H9 (cell line): ENCODE measurements at regions not wholly inside any gene's neighbourhood (a gene's known extent, or its start where the extent isn't known, plus 50 kb on each side); places are given as distances from the start of the nearest gene placed in this dataset.

Experiments
- DNase-seq: peaks from one replicate; pipeline ENCODE4 v3.0.0-alpha.2; 2017
- H2AFZ ChIP-seq: one replicate; pipeline ENCODE4 v1.6.1; 2013; ENCODE audit warnings: mild to moderate bottlenecking, low read length, control low read depth, moderate library complexity
- H2AK5ac ChIP-seq: 2 replicates; pipeline ENCODE4 v1.6.1; 2013; ENCODE audit warnings: low read length, control low read depth, mixed read lengths; ENCODE audit not compliant: insufficient read length
- H2BK120ac ChIP-seq: one replicate; pipeline ENCODE4 v1.6.1; 2013; ENCODE audit warnings: low read depth, mild to moderate bottlenecking, low read length, control low read depth, inconsistent platforms; ENCODE audit not compliant: poor library complexity, severe bottlenecking
- H2BK12ac ChIP-seq: 2 replicates; pipeline ENCODE4 v1.6.1; 2013; ENCODE audit warnings: low read length, control low read depth, mixed read lengths, low read depth; ENCODE audit not compliant: insufficient read length
- H2BK15ac ChIP-seq: 2 replicates; pipeline ENCODE4 v1.6.1; 2013; ENCODE audit warnings: low read depth, low read length, control low read depth
- H2BK20ac ChIP-seq: one replicate; pipeline ENCODE4 v1.6.1; 2013; ENCODE audit warnings: low read depth, mild to moderate bottlenecking, low read length, control low read depth, inconsistent platforms; ENCODE audit not compliant: poor library complexity, severe bottlenecking
- H2BK5ac ChIP-seq: 2 replicates; pipeline ENCODE4 v1.6.1; 2013; ENCODE audit warnings: low read length, control low read depth, mixed read lengths; ENCODE audit not compliant: insufficient read length
- H3K14ac ChIP-seq: 2 replicates; pipeline ENCODE4 v1.6.1; 2013; ENCODE audit warnings: low read length, control low read depth; ENCODE audit not compliant: insufficient read depth
- H3K18ac ChIP-seq: 2 replicates; pipeline ENCODE4 v1.6.1; 2013; ENCODE audit warnings: low read depth, mild to moderate bottlenecking, mixed read lengths, low read length, control low read depth; ENCODE audit not compliant: insufficient read length
- H3K23ac ChIP-seq: 2 replicates; pipeline ENCODE4 v1.6.1; 2013; ENCODE audit warnings: low read length, control low read depth, mixed read lengths, low read depth; ENCODE audit not compliant: insufficient read length
- H3K23me2 ChIP-seq: 2 replicates; pipeline ENCODE4 v1.6.1; 2013; ENCODE audit warnings: low read depth, mild to moderate bottlenecking, mixed read lengths, low read length, control low read depth; ENCODE audit not compliant: insufficient read length, poor library complexity, severe bottlenecking
- H3K27ac ChIP-seq: 2 replicates; pipeline ENCODE4 v1.5.1; 2013; ENCODE audit warnings: low read length, control low read depth, mixed read lengths, low read depth; ENCODE audit not compliant: insufficient read length
- H3K27me3 ChIP-seq: 2 replicates; pipeline ENCODE4 v1.6.1; 2013; ENCODE audit warnings: low read length, control low read depth, inconsistent platforms; ENCODE audit not compliant: insufficient read depth
- H3K4ac ChIP-seq: 2 replicates; pipeline ENCODE4 v1.6.1; 2013; ENCODE audit warnings: low read depth, mild to moderate bottlenecking, control low read depth, inconsistent platforms, low read length, moderate library complexity
- H3K4me1 ChIP-seq: 2 replicates; pipeline ENCODE4 v1.6.1; 2013; ENCODE audit warnings: low read length, control low read depth, inconsistent platforms; ENCODE audit not compliant: insufficient read depth
- H3K4me2 ChIP-seq: 2 replicates; pipeline ENCODE4 v1.6.1; 2013; ENCODE audit warnings: low read length, control low read depth, mixed read lengths; ENCODE audit not compliant: insufficient read length, insufficient read depth
- H3K56ac ChIP-seq: 2 replicates; pipeline ENCODE4 v1.6.1; 2013; ENCODE audit warnings: low read depth, mild to moderate bottlenecking, mixed read lengths, low read length, control low read depth; ENCODE audit not compliant: insufficient read length
- H3K79me1 ChIP-seq: 2 replicates; pipeline ENCODE4 v1.6.1; 2013; ENCODE audit warnings: low read depth, mild to moderate bottlenecking, moderate library complexity, low read length, control low read depth, inconsistent platforms; ENCODE audit not compliant: insufficient read depth, poor library complexity, severe bottlenecking
- H3K79me2 ChIP-seq: 2 replicates; pipeline ENCODE4 v1.6.1; 2013; ENCODE audit warnings: low read length, control low read depth, inconsistent platforms; ENCODE audit not compliant: insufficient read depth
- H3K9ac ChIP-seq: 2 replicates; pipeline ENCODE4 v1.6.1; 2013; ENCODE audit warnings: low read length, control low read depth, mixed read lengths; ENCODE audit not compliant: insufficient read length; ENCODE audit errors: extremely low read depth
- H3K9me3 ChIP-seq: one replicate; pipeline ENCODE4 v1.6.1; 2013; ENCODE audit warnings: low read depth, low read length, inconsistent platforms; ENCODE audit not compliant: control insufficient read depth
- H3T11ph ChIP-seq: one replicate; pipeline ENCODE4 v1.6.1; 2013; ENCODE audit warnings: mild to moderate bottlenecking, low read length, control low read depth, inconsistent platforms
- H4K20me1 ChIP-seq: one replicate; pipeline ENCODE4 v1.6.1; 2013; ENCODE audit not compliant: control insufficient read depth, insufficient read length, insufficient read depth
- H4K5ac ChIP-seq: 2 replicates; pipeline ENCODE4 v1.6.1; 2013; ENCODE audit warnings: low read depth, mild to moderate bottlenecking, mixed read lengths, low read length, control low read depth; ENCODE audit not compliant: insufficient read length
- H4K8ac ChIP-seq: replicated peaks from 2 replicates; pipeline ENCODE4 v1.6.1; 2013; ENCODE audit warnings: low read length, control low read depth, mixed read lengths, low read depth; ENCODE audit not compliant: insufficient read length
- H4K91ac ChIP-seq: 2 replicates; pipeline ENCODE4 v1.6.1; 2013; ENCODE audit warnings: low read depth, mild to moderate bottlenecking, moderate library complexity, mixed read lengths, low read length, control low read depth; ENCODE audit not compliant: insufficient read length
- H3K27ac Mint-ChIP-seq, 3 experiments: 2 replicates in 2 of 3; 3 replicates in 1 of 3; pipeline ENCODE4 v1.8.0; 2020 to 2021; ENCODE audit warnings: mixed read lengths in 3 of 3, mild to moderate bottlenecking in 1 of 3, moderate library complexity in 1 of 3
- H3K27me3 Mint-ChIP-seq: 2 replicates; pipeline ENCODE4 v1.8.0; 2021; ENCODE audit warnings: low read depth, mild to moderate bottlenecking, moderate library complexity, mixed read lengths
- H3K36me3 Mint-ChIP-seq, 3 experiments: 2 replicates in 2 of 3; 3 replicates in 1 of 3; pipeline ENCODE4 v1.8.0; 2020 to 2021; ENCODE audit warnings: low read depth in 3 of 3, mixed read lengths in 3 of 3; ENCODE audit not compliant: insufficient read depth in 1 of 3
- H3K4me1 Mint-ChIP-seq, 2 experiments: 2 replicates each; pipeline ENCODE4 v1.8.0; 2020; ENCODE audit warnings: mixed read lengths in 2 of 2
- H3K4me3 Mint-ChIP-seq, 2 experiments: 2 replicates in 1 of 2; 3 replicates in 1 of 2; pipeline ENCODE4 v1.8.0; 2020 to 2021; ENCODE audit warnings: mild to moderate bottlenecking in 2 of 2, mixed read lengths in 2 of 2, moderate library complexity in 1 of 2
- H3K9me3 Mint-ChIP-seq, 2 experiments: 2 replicates in 1 of 2; 3 replicates in 1 of 2; pipeline ENCODE4 v1.8.0; 2020; ENCODE audit warnings: mild to moderate bottlenecking in 2 of 2, mixed read lengths in 2 of 2, moderate library complexity in 1 of 2
- CTCF ChIP-seq: fragments of 200-600 bp; sonication (generic); conservative IDR thresholded peaks from 3 replicates; pipeline ENCODE4 v1.8.0; 2021; ENCODE audit warnings: antibody characterized with exemption, mild to moderate bottlenecking
- WGBS: extraction: QIAGEN DNeasy Blood & Tissue Kit; methylation state at CpG from one replicate; pipeline ENCODE4 v1.1.7; 2013; ENCODE audit warnings: missing lambda C conversion rate, low lambda C conversion rate, mixed read lengths; ENCODE audit not compliant: insufficient read length; ENCODE audit errors: extremely low coverage; 5-methylcytosine and 5-hydroxymethylcytosine counted together

GRCh38 chr10:57754803-57755202, 512.9 kb downstream of the IPMK start:
- no peak overlapping the region for H2BK5ac ChIP-seq
- no peak overlapping the region for H2BK20ac ChIP-seq
- no peak overlapping the region for H4K5ac ChIP-seq
- WGBS = no CpG with 5 or more reads among the region's 4 CpGs
- H3K79me2 ChIP-seq = no peaks in the 10 kb centered on the region
- no peak overlapping the region for H4K8ac ChIP-seq
- no peak overlapping the region for H2BK12ac ChIP-seq
- H3K79me1 ChIP-seq = no peaks in the 10 kb centered on the region
- H4K91ac ChIP-seq = no peak overlapping the region
- no peak overlapping the region for H2BK15ac ChIP-seq
- no peak overlapping the region for H2AFZ ChIP-seq
- H3K4me1 ChIP-seq = no peaks in the 10 kb centered on the region
- H3K9ac ChIP-seq = no peak overlapping the region
- H3K9me3 ChIP-seq = no peaks in the 10 kb centered on the region
- H2BK120ac ChIP-seq = no peak overlapping the region
- peaks cover 0 to 16% (median 5%) of the 10 kb centered on the region in 3 experiments; a peak in 4 of 7 replicates for H3K36me3 Mint-ChIP-seq
- no peaks in the 10 kb centered on the region for H3K27me3 Mint-ChIP-seq
- no peak overlapping the region for H3K27ac Mint-ChIP-seq
- H3T11ph ChIP-seq = no peak overlapping the region
- H2AK5ac ChIP-seq = no peak overlapping the region
- no peak overlapping the region; a peak in 1 of 5 replicates for H3K4me3 Mint-ChIP-seq
- H3K18ac ChIP-seq = no peak overlapping the region
- DNase-seq = no peak
- peaks cover 2 to 7% of the 10 kb centered on the region in 2 experiments; a peak in 3 of 4 replicates for H3K4me1 Mint-ChIP-seq
- no peak overlapping the region for H3K14ac ChIP-seq
- no peak for TF ChIP-seq CTCF
- H3K23ac ChIP-seq = no peak overlapping the region
- no peak overlapping the region for H3K56ac ChIP-seq
- H3K4ac ChIP-seq = no peak overlapping the region
- H3K9me3 Mint-ChIP-seq = peaks cover 2 to 10% of the 10 kb centered on the region in 2 experiments; a peak in 3 of 5 replicates
- H3K27ac ChIP-seq = no peak overlapping the region
- no peak overlapping the region for H3K4me2 ChIP-seq
- H3K27me3 ChIP-seq = no peaks in the 10 kb centered on the region
- H3K23me2 ChIP-seq = no peaks in the 10 kb centered on the region
- H4K20me1 ChIP-seq = no peaks in the 10 kb centered on the region
